Erythroblast (primary cell): ENCODE measurements at regions not wholly inside any gene's neighbourhood (a gene's known extent, or its start where the extent isn't known, plus 50 kb on each side); places are given as distances from the start of the nearest gene placed in this dataset.

Experiments
- DNase-seq, 2 experiments: peaks; one replicate each; lab custom pipeline; 2025; lab: John Stamatoyannopoulos, UW
- GATA1 ChIP-seq: IDR thresholded peaks from 2 replicates; pipeline ENCODE4 v1.6.1; 2011; ENCODE audit warnings: low read depth, mild to moderate bottlenecking, control low read depth, low read length, moderate library complexity
- POLR2A ChIP-seq: IDR thresholded peaks from 2 replicates; pipeline ENCODE4 v1.6.1; 2011; ENCODE audit warnings: mild to moderate bottlenecking, low read length

GRCh38 chr17:71521724-71522123 is 599.1 kb upstream of the SOX9 start:
- DNase-seq = no peak
- TF ChIP-seq GATA1 (no peak), POLR2A (no peak)

GRCh38 chr17:71522383-71522782 is 598.4 kb upstream of the SOX9 start:
- TF ChIP-seq POLR2A = no peak
- no peak for DNase-seq

- DNase-seq = no peak
- no peak for TF ChIP-seq POLR2A
- no peak for TF ChIP-seq GATA1
Observed at GRCh38 chr17:71527311-71527710, 593.5 kb upstream of the SOX9 start.

GRCh38 chr17:71528210-71528609 is 592.6 kb upstream of the SOX9 start:
- TF ChIP-seq POLR2A = no peak
- no peak for TF ChIP-seq GATA1
- DNase-seq = no peak

- DNase-seq = no peak
- TF ChIP-seq GATA1 = no peak
- no peak for TF ChIP-seq POLR2A
Observed at GRCh38 chr17:71530248-71530647, 590.6 kb upstream of the SOX9 start.

- no peak for DNase-seq
- TF ChIP-seq POLR2A (no peak), GATA1 (no peak)
Observed at GRCh38 chr17:71535321-71535720, 585.5 kb upstream of the SOX9 start.

GRCh38 chr17:71546419-71546818 is 574.4 kb upstream of the SOX9 start:
- TF ChIP-seq POLR2A = no peak
- no peak for TF ChIP-seq GATA1
- no peak for DNase-seq

GRCh38 chr17:71547904-71548303 is 572.9 kb upstream of the SOX9 start:
- TF ChIP-seq GATA1 = no peak
- TF ChIP-seq POLR2A = no peak
- DNase-seq = no peak

GRCh38 chr17:71548540-71549190 is 572.2 kb upstream of the SOX9 start:
- DNase-seq = no peak
- no peak for TF ChIP-seq GATA1
- no peak for TF ChIP-seq POLR2A

GRCh38 chr17:71550675-71551074 is 570.1 kb upstream of the SOX9 start:
- DNase-seq = no peak
- TF ChIP-seq GATA1 = no peak
- no peak for TF ChIP-seq POLR2A

GRCh38 chr17:71553381-71553780 is 567.4 kb upstream of the SOX9 start:
- no peak for DNase-seq
- TF ChIP-seq GATA1 = no peak
- TF ChIP-seq POLR2A = no peak

GRCh38 chr17:71558901-71559300 is 561.9 kb upstream of the SOX9 start:
- TF ChIP-seq GATA1 = no peak
- DNase-seq = no peak

GRCh38 chr17:71572343-71572742 is 548.5 kb upstream of the SOX9 start:
- no peak for DNase-seq
- TF ChIP-seq POLR2A (no peak), GATA1 (no peak)

- DNase-seq = no peak
- TF ChIP-seq POLR2A (no peak), GATA1 (no peak)
Observed at GRCh38 chr17:71578446-71578845, 542.4 kb upstream of the SOX9 start.

- no peak for DNase-seq
- TF ChIP-seq GATA1 (no peak), POLR2A (no peak)
Observed at GRCh38 chr17:71580220-71580619, 540.6 kb upstream of the SOX9 start.
